ENCODE measurements at regions not wholly inside any gene's neighbourhood (a gene's known extent, or its start where the extent isn't known, plus 50 kb on each side); places are given as distances from the start of the nearest gene placed in this dataset.

DNA sequence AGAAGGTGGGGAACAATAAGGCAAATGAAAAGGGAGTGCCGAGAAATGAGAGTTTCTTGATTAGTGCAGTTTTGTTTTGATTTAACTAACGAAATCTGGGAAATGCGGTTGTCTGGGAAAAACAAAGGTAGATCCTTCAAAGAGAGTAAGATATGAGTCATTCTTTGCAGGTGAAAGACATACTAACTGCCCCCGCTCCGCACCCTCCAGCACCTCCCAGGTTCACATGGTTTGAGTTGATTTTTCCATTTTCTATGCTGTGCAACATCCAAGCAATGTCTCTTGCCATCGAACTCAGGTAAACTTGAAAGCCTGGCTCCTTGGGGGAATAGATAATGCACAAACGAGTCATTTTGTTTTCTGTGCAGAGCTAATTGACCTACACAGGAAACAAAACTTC, 84.1 kb upstream of the KLF12 start:
- H3K4me1 Mint-ChIP-seq, result peaks cover 6% of the 10 kb centered on the region
- ChIA-PET CTCF (no interaction called here), POLR2A (interaction anchor here (0.9 kb wide), 1 partner anchor 83 kb away, joined by 3 read pairs; no protein-coding TSS in a partner anchor)
- peaks cover 6% of the 10 kb centered on the region for H3K27me3 Mint-ChIP-seq
- DNase-seq, result no peak
- no peak overlapping the region for H3K4me3 Mint-ChIP-seq
- H3K27ac Mint-ChIP-seq, result no peak overlapping the region
- H3K9me3 Mint-ChIP-seq, result no peaks in the 10 kb centered on the region
- H3K36me3 Mint-ChIP-seq (ENCODE audit: low read depth), result no peaks in the 10 kb centered on the region

DNA sequence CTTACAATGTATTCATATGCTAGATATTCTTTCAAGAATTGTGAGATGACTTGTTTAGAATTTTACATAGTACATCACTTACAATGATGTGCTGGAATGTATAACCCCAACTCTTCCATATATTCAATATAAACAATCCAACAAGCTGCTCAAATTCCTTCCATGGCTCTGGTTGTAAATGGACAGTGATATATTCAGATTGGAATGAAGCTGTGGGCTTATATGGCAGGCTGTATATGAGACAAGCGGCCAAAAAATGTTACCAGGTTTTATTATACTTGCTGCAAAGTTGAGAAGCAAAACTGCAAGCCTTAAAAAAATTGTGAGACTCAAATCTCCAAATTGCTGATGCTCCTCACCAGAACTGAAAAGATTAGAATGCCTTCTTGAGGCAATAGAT, 83.6 kb upstream of the KLF12 start:
- Mint-ChIP-seq H3K27me3 (peaks cover 6% of the 10 kb centered on the region), H3K36me3 (ENCODE audit: low read depth) (no peaks in the 10 kb centered on the region), H3K4me3 (no peak overlapping the region), H3K9me3 (no peaks in the 10 kb centered on the region), H3K27ac (no peak overlapping the region), H3K4me1 (peaks cover 6% of the 10 kb centered on the region)
- POLR2A ChIA-PET, result interaction anchor here (0.9 kb wide), 1 partner anchor 82 kb away, joined by 3 read pairs; no protein-coding TSS in a partner anchor
- CTCF ChIA-PET, result no interaction called here
- no peak for DNase-seq

DNA sequence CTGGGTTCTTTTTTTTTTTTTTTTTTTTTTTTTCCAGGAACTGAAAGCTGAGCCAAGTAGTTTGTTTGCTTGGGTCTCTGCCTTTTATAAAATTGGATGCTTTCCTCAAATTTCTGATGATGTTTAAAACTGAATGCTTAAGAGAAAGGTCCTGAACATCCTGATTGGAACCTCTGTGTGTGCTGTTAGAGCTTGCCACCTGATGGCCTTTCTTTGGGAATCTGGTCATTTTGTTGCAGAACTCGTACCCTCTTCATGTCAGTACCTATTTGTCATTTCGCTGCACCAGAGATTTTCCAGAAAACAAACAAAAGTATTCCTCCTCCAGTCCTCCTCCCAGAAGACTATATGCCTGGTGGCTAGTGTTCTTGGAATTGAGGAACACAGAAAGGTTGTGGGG, 81.2 kb upstream of the KLF12 start:
- POLR2A ChIA-PET, result no interaction called here
- DNase-seq, result no peak
- peaks cover 4% of the 10 kb centered on the region for H3K27me3 Mint-ChIP-seq
- H3K4me1 Mint-ChIP-seq, result peaks cover 6% of the 10 kb centered on the region
- H3K4me3 Mint-ChIP-seq, result no peak overlapping the region
- H3K27ac Mint-ChIP-seq, result no peak overlapping the region
- H3K36me3 Mint-ChIP-seq (ENCODE audit: low read depth), result no peaks in the 10 kb centered on the region
- CTCF ChIA-PET, result no interaction called here
- peaks cover 5% of the 10 kb centered on the region for H3K9me3 Mint-ChIP-seq

- peaks cover 4% of the 10 kb centered on the region for H3K27me3 Mint-ChIP-seq
Observed at GRCh38 chr13:74214321-74214720, 80.1 kb upstream of the KLF12 start.

DNA sequence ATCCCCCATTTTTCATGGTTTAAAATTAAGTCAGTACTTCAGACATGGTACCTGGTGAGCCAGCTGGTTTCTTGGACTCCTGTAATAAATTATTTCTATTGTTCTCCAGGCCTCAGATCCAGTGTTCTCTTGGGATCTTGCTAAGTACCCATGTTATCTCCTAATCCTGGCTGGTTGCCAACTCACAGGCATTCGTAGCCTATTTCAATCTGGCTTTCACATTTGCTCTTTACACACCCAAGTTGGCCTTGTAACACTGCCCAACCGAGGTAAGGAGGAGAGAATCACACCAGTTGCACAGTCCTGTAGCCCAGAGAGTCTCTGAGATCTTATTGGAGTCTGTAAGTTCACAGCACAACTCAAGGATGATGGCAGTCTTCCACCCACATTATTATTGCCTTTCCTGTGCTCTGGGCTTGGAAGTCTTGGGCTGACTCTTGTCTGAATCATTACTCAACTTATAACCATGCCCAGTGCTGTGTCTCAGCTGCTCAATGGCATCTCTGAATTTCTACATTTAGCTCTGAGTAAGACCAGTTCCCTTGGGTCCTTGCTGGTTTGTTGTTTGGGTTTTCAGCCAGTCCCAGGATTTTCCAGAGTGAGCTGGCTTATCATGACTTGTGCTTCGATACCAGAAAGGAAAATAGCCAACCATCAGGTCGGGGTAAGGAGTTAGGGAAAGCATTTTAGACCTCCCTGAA, 76.6 kb upstream of the KLF12 start:
- no peaks in the 10 kb centered on the region for H3K4me1 Mint-ChIP-seq
- ChIA-PET POLR2A (no interaction called here), CTCF (no interaction called here)
- peaks cover 2% of the 10 kb centered on the region for H3K27me3 Mint-ChIP-seq
- H3K27ac Mint-ChIP-seq, result no peak overlapping the region
- no peak overlapping the region for H3K4me3 Mint-ChIP-seq
- no peaks in the 10 kb centered on the region for H3K36me3 Mint-ChIP-seq (ENCODE audit: low read depth)
- DNase-seq, result no peak
- peaks cover 5% of the 10 kb centered on the region for H3K9me3 Mint-ChIP-seq

More at GRCh38 chr13:74214321-74214720, 80.1 kb upstream of the KLF12 start:
- ChIA-PET CTCF (no interaction called here), POLR2A (no interaction called here)
- DNase-seq, result no peak
- Mint-ChIP-seq H3K36me3 (ENCODE audit: low read depth) (no peaks in the 10 kb centered on the region), H3K27ac (no peak overlapping the region), H3K4me1 (peaks cover 6% of the 10 kb centered on the region), H3K9me3 (peaks cover 5% of the 10 kb centered on the region), H3K4me3 (no peak overlapping the region)

- POLR2A ChIA-PET, result no interaction called here
- H3K4me1 Mint-ChIP-seq, result no peaks in the 10 kb centered on the region
- CTCF ChIA-PET, result no interaction called here
- H3K9me3 Mint-ChIP-seq, result peaks cover 8% of the 10 kb centered on the region
- no peak for DNase-seq
- no peak overlapping the region for H3K4me3 Mint-ChIP-seq
- H3K36me3 Mint-ChIP-seq (ENCODE audit: low read depth), result no peaks in the 10 kb centered on the region
- H3K27ac Mint-ChIP-seq, result no peak overlapping the region
- H3K27me3 Mint-ChIP-seq, result peaks cover 3% of the 10 kb centered on the region
Observed at GRCh38 chr13:74206855-74207254, 72.7 kb upstream of the KLF12 start.

DNA sequence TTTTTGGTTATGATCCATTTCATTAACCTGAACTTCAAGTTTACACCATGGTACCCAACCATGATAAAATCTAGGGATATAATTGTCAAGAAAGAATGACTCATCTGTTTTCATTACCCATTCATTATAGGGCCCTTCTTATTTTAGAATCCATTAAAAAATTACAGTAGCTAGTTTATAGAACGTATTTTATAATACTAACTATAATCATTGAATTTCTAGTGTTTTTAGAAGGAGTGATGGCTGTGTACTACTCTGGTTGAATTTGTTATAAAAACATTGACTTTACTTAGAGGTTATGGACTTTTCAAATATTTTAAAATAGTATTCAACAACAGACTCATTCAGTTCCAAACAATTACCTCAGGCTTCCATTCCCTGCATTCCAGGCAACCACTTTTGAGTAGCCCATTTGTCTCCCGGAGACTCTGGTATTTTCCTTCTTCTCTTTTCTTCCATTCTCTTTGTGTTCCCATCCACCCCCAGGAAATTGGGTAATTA, 71.9 kb upstream of the KLF12 start:
- DNase-seq, result no peak
- ChIA-PET CTCF (no interaction called here), POLR2A (interaction anchor here (1.1 kb wide), 1 partner anchor 15 kb away, joined by 4 read pairs; no protein-coding TSS in a partner anchor)
- Mint-ChIP-seq H3K4me3 (no peak overlapping the region), H3K27me3 (peaks cover 3% of the 10 kb centered on the region), H3K36me3 (ENCODE audit: low read depth) (no peaks in the 10 kb centered on the region), H3K9me3 (peaks cover 3% of the 10 kb centered on the region), H3K4me1 (no peaks in the 10 kb centered on the region), H3K27ac (no peak overlapping the region)

- Mint-ChIP-seq H3K27me3 (peaks cover 3% of the 10 kb centered on the region), H3K4me3 (no peak overlapping the region), H3K9me3 (peaks cover 2% of the 10 kb centered on the region), H3K36me3 (ENCODE audit: low read depth) (no peaks in the 10 kb centered on the region), H3K4me1 (no peaks in the 10 kb centered on the region), H3K27ac (no peak overlapping the region)
- POLR2A ChIA-PET, result interaction anchor here (1.1 kb wide), 1 partner anchor 14 kb away, joined by 4 read pairs; no protein-coding TSS in a partner anchor
- no peak for DNase-seq
- CTCF ChIA-PET, result no interaction called here
Observed at GRCh38 chr13:74205313-74205690, 71.1 kb upstream of the KLF12 start.

DNA sequence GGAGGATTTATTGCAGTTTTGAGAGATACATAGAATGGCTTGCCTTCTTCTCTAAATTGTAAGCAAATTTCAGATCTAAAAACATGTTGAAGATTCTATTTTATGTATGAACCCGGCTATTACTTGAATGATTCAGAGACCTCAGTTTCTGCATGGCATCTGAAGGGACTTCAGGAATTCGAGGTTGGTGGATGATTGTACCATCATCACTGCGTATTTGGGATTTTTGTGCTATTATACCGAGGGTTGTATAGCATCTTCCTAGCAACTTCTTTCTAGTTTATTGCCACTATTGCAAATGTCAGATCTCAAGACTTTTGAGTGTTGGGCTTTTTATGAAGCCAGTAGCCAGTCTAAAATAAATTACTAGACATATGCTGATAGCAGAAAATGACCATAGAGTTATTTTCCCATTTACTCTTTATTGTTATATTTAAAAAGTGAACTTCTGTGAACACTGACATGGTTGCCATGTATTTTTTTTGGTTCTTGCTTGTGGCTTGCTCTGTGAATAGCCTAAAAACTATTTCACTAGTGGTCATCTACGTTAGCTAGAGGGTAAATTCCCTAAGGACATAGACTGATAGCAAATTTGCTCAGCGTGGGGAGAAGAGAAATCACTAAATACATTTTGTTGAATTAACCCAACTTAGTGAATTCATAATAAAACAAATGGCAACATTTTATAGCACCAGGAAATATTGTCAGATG, 70.6 kb upstream of the KLF12 start:
- CTCF ChIA-PET, result no interaction called here
- H3K27ac Mint-ChIP-seq, result no peak overlapping the region
- no peaks in the 10 kb centered on the region for H3K36me3 Mint-ChIP-seq (ENCODE audit: low read depth)
- peaks cover 3% of the 10 kb centered on the region for H3K27me3 Mint-ChIP-seq
- H3K9me3 Mint-ChIP-seq, result peaks cover 2% of the 10 kb centered on the region
- no peak overlapping the region for H3K4me3 Mint-ChIP-seq
- POLR2A ChIA-PET, result interaction anchor here (1.1 kb wide), 1 partner anchor 13 kb away, joined by 4 read pairs; no protein-coding TSS in a partner anchor
- no peaks in the 10 kb centered on the region for H3K4me1 Mint-ChIP-seq
- no peak for DNase-seq

- Mint-ChIP-seq H3K4me1 (no peaks in the 10 kb centered on the region), H3K27ac (no peak overlapping the region), H3K27me3 (peaks cover 3% of the 10 kb centered on the region), H3K36me3 (ENCODE audit: low read depth) (no peaks in the 10 kb centered on the region), H3K4me3 (no peak overlapping the region), H3K9me3 (peaks cover 2% of the 10 kb centered on the region)
- no peak for DNase-seq
- POLR2A ChIA-PET, result no interaction called here
- CTCF ChIA-PET, result no interaction called here
Observed at GRCh38 chr13:74203576-74203975, 69.4 kb upstream of the KLF12 start.

GRCh38 chr13:74202129-74202813, 68.1 kb upstream of the KLF12 start:
- Mint-ChIP-seq H3K4me3 (no peak overlapping the region), H3K27me3 (peaks cover 3% of the 10 kb centered on the region), H3K4me1 (no peaks in the 10 kb centered on the region), H3K36me3 (ENCODE audit: low read depth) (no peaks in the 10 kb centered on the region), H3K27ac (no peak overlapping the region), H3K9me3 (peaks cover 2% of the 10 kb centered on the region)
- DNase-seq, result no peak
- POLR2A ChIA-PET, result no interaction called here
- CTCF ChIA-PET, result no interaction called here

DNA sequence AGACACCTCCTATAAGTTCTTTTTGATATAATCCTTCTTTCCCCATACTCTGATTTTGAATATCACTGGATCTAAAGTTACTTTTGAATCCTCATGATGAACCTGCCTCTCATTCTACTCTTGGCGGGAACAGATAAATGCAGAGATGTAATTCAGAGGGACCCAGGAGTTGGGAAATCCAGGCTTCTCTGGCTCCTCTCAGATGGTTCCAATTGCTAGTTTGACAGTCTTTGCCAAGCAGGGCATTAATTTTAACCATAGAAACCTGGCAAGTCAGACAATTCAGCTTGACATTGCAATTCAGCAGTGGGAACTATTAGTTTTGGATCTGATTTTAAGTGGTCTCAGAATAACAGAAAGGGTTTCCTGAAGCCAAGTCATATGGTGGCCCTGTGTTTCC, 67.3 kb upstream of the KLF12 start:
- Mint-ChIP-seq H3K4me1 (no peaks in the 10 kb centered on the region), H3K4me3 (no peak overlapping the region), H3K27me3 (peaks cover 3% of the 10 kb centered on the region), H3K36me3 (ENCODE audit: low read depth) (no peaks in the 10 kb centered on the region), H3K27ac (no peak overlapping the region), H3K9me3 (peaks cover 2% of the 10 kb centered on the region)
- CTCF ChIA-PET, result no interaction called here
- POLR2A ChIA-PET, result no interaction called here
- no peak for DNase-seq

DNA sequence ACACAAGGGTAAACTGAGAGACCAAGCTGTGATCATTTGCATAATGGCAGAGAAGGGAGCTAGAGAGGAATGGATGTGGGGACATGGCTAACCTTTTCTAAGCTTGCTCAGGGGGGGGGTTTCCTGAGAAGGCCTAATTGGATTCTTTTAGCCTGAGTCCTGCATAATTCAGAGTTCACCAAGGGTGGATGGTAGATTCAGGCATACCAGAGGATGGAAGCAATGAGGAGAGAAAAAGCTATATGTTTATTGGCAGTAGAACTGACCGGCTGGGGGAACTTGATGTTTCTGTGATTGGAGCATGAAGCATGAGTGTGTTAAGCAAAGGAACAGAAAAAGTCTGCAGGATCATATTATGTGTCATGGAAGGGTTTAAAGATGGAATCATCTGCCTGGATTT, 65.9 kb upstream of the KLF12 start:
- Mint-ChIP-seq H3K36me3 (ENCODE audit: low read depth) (no peaks in the 10 kb centered on the region), H3K9me3 (peaks cover 2% of the 10 kb centered on the region), H3K27ac (no peak overlapping the region), H3K4me3 (no peak overlapping the region), H3K27me3 (peaks cover 3% of the 10 kb centered on the region), H3K4me1 (no peaks in the 10 kb centered on the region)
- DNase-seq, result no peak
- ChIA-PET POLR2A (no interaction called here), CTCF (no interaction called here)

Data from activated CD4-positive, alpha-beta memory T cell treated with anti-CD3 and anti-CD28 coated beads, Interleukin-2, amount 10 ng/mL, durations not matched to agents 7 days and 5 days (primary cell).